ENCODE measurements at regions not wholly inside any gene's neighbourhood (a gene's known extent, or its start where the extent isn't known, plus 50 kb on each side); places are given as distances from the start of the nearest gene placed in this dataset.

DNA sequence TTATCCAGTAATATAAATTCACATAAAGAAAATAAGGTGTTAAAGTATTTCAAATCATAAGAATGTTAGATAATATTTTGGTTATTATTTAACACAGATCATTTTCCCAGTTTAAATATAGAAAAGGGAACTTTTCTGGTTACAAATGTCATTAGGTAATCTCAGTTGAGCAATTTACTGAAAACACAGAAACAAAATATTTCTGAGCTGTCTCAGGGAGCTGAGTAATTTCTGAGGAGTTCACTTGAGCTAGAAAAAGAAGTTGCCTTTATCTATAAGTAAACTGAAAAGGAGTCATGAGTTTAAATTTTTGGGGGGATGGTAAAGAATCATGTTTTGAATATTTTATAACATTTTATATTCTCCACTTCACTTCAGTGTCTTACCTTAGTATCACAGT is 855.4 kb upstream of the ARPP21 start:
- DNase-seq (ENCODE audit: low read depth, low spot score), result no peak
- in situ Hi-C loops (cut with HindIII; ENCODE audit: low pct_unique_long_range_greater_than_20kb, low sequenced_read_pairs), result no loop called here
- Histone ChIP-seq H3K9me3 (ENCODE audit: control insufficient read depth, insufficient read depth, low read depth, low read length) (no peaks in the 10 kb centered on the region), H3K27me3 (ENCODE audit: control insufficient read depth, insufficient read depth, low read length) (no peaks in the 10 kb centered on the region), H3K4me1 (ENCODE audit: control insufficient read depth, insufficient read depth, low read length) (no peaks in the 10 kb centered on the region), H3K27ac (ENCODE audit: low read length) (no peak overlapping the region), H3K36me3 (ENCODE audit: control insufficient read depth, insufficient read depth, low read length) (no peaks in the 10 kb centered on the region), H3K4me3 (ENCODE audit: low read depth in 2 of 2, low read length in 2 of 2) (no peak overlapping the region)
- ATAC-seq, result no peak
- no TSS peak for BruUV-seq (replicated peaks)
- POLR2A ChIA-PET, result no interaction called here
- no peak for TF ChIP-seq CTCF (IDR thresholded peaks at IDR 0.05)
- TF ChIP-seq POLR2AphosphoS5 (IDR thresholded peaks at IDR 0.05; ENCODE audit: low read depth, low read length), result no peak
- TF ChIP-seq, protein P1, sequence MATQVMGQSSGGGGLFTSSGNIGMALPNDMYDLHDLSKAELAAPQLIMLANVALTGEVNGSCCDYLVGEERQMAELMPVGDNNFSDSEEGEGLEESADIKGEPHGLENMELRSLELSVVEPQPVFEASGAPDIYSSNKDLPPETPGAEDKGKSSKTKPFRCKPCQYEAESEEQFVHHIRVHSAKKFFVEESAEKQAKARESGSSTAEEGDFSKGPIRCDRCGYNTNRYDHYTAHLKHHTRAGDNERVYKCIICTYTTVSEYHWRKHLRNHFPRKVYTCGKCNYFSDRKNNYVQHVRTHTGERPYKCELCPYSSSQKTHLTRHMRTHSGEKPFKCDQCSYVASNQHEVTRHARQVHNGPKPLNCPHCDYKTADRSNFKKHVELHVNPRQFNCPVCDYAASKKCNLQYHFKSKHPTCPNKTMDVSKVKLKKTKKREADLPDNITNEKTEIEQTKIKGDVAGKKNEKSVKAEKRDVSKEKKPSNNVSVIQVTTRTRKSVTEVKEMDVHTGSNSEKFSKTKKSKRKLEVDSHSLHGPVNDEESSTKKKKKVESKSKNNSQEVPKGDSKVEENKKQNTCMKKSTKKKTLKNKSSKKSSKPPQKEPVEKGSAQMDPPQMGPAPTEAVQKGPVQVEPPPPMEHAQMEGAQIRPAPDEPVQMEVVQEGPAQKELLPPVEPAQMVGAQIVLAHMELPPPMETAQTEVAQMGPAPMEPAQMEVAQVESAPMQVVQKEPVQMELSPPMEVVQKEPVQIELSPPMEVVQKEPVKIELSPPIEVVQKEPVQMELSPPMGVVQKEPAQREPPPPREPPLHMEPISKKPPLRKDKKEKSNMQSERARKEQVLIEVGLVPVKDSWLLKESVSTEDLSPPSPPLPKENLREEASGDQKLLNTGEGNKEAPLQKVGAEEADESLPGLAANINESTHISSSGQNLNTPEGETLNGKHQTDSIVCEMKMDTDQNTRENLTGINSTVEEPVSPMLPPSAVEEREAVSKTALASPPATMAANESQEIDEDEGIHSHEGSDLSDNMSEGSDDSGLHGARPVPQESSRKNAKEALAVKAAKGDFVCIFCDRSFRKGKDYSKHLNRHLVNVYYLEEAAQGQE (IDR thresholded peaks at IDR 0.05; ENCODE audit: insufficient read depth in 1 of 2, low read depth in 2 of 2, low read length in 1 of 2), result no peak
- TF ChIP-seq SIN3A (IDR thresholded peaks at IDR 0.05; ENCODE audit: borderline replicate concordance, insufficient read depth, low read depth, low read length), result no peak
- TF ChIP-seq TCF7L2 (IDR thresholded peaks at IDR 0.05; ENCODE audit: low read depth, low read length), result no peak
- intact Hi-C loops (cut with micrococcal nuclease; ENCODE audit: unreplicated experiment), result no loop called here
- CTCF ChIA-PET, result no interaction called here

GRCh38 chr3:34793057-34793456 is 846.3 kb upstream of the ARPP21 start:
- no TSS peak for BruUV-seq (replicated peaks)
- in situ Hi-C loops (cut with HindIII; ENCODE audit: low pct_unique_long_range_greater_than_20kb, low sequenced_read_pairs), result no loop called here
- CTCF ChIA-PET, result no interaction called here
- Histone ChIP-seq H3K9me3 (ENCODE audit: control insufficient read depth, insufficient read depth, low read depth, low read length) (no peaks in the 10 kb centered on the region), H3K4me1 (ENCODE audit: control insufficient read depth, insufficient read depth, low read length) (no peaks in the 10 kb centered on the region), H3K36me3 (ENCODE audit: control insufficient read depth, insufficient read depth, low read length) (no peaks in the 10 kb centered on the region), H3K4me3 (ENCODE audit: low read depth in 2 of 2, low read length in 2 of 2) (no peak overlapping the region), H3K27ac (ENCODE audit: low read length) (no peak overlapping the region), H3K27me3 (ENCODE audit: control insufficient read depth, insufficient read depth, low read length) (no peaks in the 10 kb centered on the region)
- DNase-seq (ENCODE audit: low read depth, low spot score) (no peak), ATAC-seq (no peak)
- intact Hi-C loops (cut with micrococcal nuclease; ENCODE audit: unreplicated experiment), result no loop called here
- TF ChIP-seq TCF7L2 (IDR thresholded peaks at IDR 0.05; ENCODE audit: low read depth, low read length) (no peak), POLR2AphosphoS5 (IDR thresholded peaks at IDR 0.05; ENCODE audit: low read depth, low read length) (no peak), SIN3A (IDR thresholded peaks at IDR 0.05; ENCODE audit: borderline replicate concordance, insufficient read depth, low read depth, low read length) (no peak), CTCF (IDR thresholded peaks at IDR 0.05) (no peak)
- TF ChIP-seq, protein P1 (IDR thresholded peaks at IDR 0.05; ENCODE audit: insufficient read depth in 1 of 2, low read depth in 2 of 2, low read length in 1 of 2), result no peak
- POLR2A ChIA-PET, result no interaction called here
